K562 (cell line): ENCODE measurements at regions not wholly inside any gene's neighbourhood (a gene's known extent, or its start where the extent isn't known, plus 50 kb on each side); places are given as distances from the start of the nearest gene placed in this dataset.

ENCODE experiments used
- ATAC-seq: fragments of 200-7000 bp; cut with Tn5 transposase; 3 replicates; pipeline ENCODE4 v1.9.1; 2020; ENCODE audit warnings: moderate library complexity
- BruUV-seq: library from RNA; stranded (reverse); fragments of 400-500 nt; replicated peaks from 2 replicates; lab custom pipeline; 2021; lab: Mats Ljungman, UMichigan
- CTCF ChIA-PET: fragments of 300-600 bp; formaldehyde crosslinking; extraction: SDS; loops from one replicate; lab custom pipeline; 2021; ENCODE audit warnings: low intra/inter-chr PET ratio; lab: Yijun Ruan, JAX
- POLR2A ChIA-PET: fragments of 300-600, 350-650 bp; sonication (Branson Sonifier 250); formaldehyde crosslinking; extraction: SDS; loops from one replicate; lab custom pipeline; 2021; ENCODE audit warnings: antibody characterized with exemption, inconsistent platforms; lab: Yijun Ruan, JAX
- DNase-seq, 4 experiments: peaks; one replicate each; pipeline versions ENCODE4 v3.0.0 to v3.0.0-alpha.2; 2011 to 2018; ENCODE audit warnings: low spot score in 3 of 4, mixed read lengths in 3 of 4; ENCODE audit errors: extremely low read depth in 1 of 4
- FAIRE-seq: peaks from 2 replicates; lab custom pipeline; 2011; peaks lifted over from hg19 to GRCh38; lab: Jason Lieb, UNC
- H2AFZ ChIP-seq: 2 replicates; pipeline ENCODE4 v1.6.0; 2011; ENCODE audit warnings: low read depth, low read length, control low read depth, inconsistent platforms
- H3K27ac ChIP-seq: fragments of 200-600 bp; 3 replicates; pipeline ENCODE4 v1.8.0; 2011; ENCODE audit warnings: low read depth, mild to moderate bottlenecking, control low read depth, inconsistent platforms, low read length, moderate library complexity, mixed read lengths; ENCODE audit errors: extremely low read depth
- H3K27me3 ChIP-seq, 2 experiments: fragments of 300-600 bp in 1 of 2; 2 replicates in 1 of 2; 3 replicates in 1 of 2; pipeline versions ENCODE4 v1.6.0 to v1.8.0; 2011; ENCODE audit warnings: inconsistent platforms in 2 of 2, low read length in 2 of 2, mild to moderate bottlenecking in 1 of 2, mixed read lengths in 1 of 2, moderate library complexity in 1 of 2; ENCODE audit not compliant: control insufficient read depth in 2 of 2, insufficient read depth in 2 of 2
- H3K36me3 ChIP-seq: fragments of 300-600 bp; 3 replicates; pipeline ENCODE4 v1.8.0; 2011; ENCODE audit warnings: mild to moderate bottlenecking, low read length, inconsistent platforms; ENCODE audit not compliant: control insufficient read depth, insufficient read depth
- H3K4me1 ChIP-seq, 2 experiments: fragments of 200-600 bp in 1 of 2; replicated peaks in 1 of 2; 2 replicates in 1 of 2; 3 replicates in 1 of 2; pipeline versions ENCODE4 v1.5.1 to v1.8.0; 2011; ENCODE audit warnings: inconsistent platforms in 2 of 2, low read length in 2 of 2, mild to moderate bottlenecking in 1 of 2, mixed read lengths in 1 of 2, moderate library complexity in 1 of 2; ENCODE audit not compliant: control insufficient read depth in 2 of 2, insufficient read depth in 2 of 2
- H3K4me2 ChIP-seq: 2 replicates; pipeline ENCODE4 v1.6.1; 2011; ENCODE audit warnings: low read length, control low read depth, inconsistent platforms, mixed read lengths; ENCODE audit not compliant: insufficient read depth
- H3K4me3 ChIP-seq: fragments of 200-600 bp; sonication (generic), shearing (Covaris generic); 2 replicates; pipeline ENCODE4 v1.5.1; 2016; ENCODE audit warnings: control low read depth, inconsistent platforms
- H3K79me2 ChIP-seq: fragments of 200-600 bp; 3 replicates; pipeline ENCODE4 v1.8.0; 2011; ENCODE audit warnings: low read length, inconsistent platforms; ENCODE audit not compliant: control insufficient read depth, insufficient read depth
- H3K9ac ChIP-seq, 2 experiments: 2 replicates each; pipeline versions ENCODE4 v1.6.0 to v1.6.1; 2011; ENCODE audit warnings: low read depth in 2 of 2, low read length in 2 of 2, control low read depth in 1 of 2, inconsistent platforms in 1 of 2, mild to moderate bottlenecking in 1 of 2, mixed read lengths in 1 of 2; ENCODE audit not compliant: insufficient read depth in 1 of 2
- H3K9me1 ChIP-seq: one replicate; pipeline ENCODE4 v1.6.0; 2011; ENCODE audit warnings: inconsistent platforms, mild to moderate bottlenecking, low read length, moderate library complexity; ENCODE audit not compliant: control insufficient read depth, insufficient read depth
- H3K9me3 ChIP-seq: replicated peaks from 2 replicates; pipeline ENCODE4 v1.5.1; 2011; ENCODE audit warnings: low read depth, low read length, inconsistent platforms; ENCODE audit not compliant: control insufficient read depth, insufficient read depth
- H4K20me1 ChIP-seq: replicated peaks from 2 replicates; pipeline ENCODE4 v1.6.1; 2011; ENCODE audit warnings: low read length, inconsistent platforms, mixed read lengths; ENCODE audit not compliant: control insufficient read depth, insufficient read depth
- ARHGAP35 ChIP-seq: fragments of 450-650 bp; IDR thresholded peaks from 2 replicates; pipeline ENCODE4 v1.6.1; 2018; ENCODE audit not compliant: partially characterized antibody
- BRCA1 ChIP-seq, 2 experiments: fragments of 450-650 bp in 1 of 2; sonication (generic) in 1 of 2; formaldehyde crosslinking in 1 of 2; IDR thresholded peaks; 2 replicates each; pipeline versions ENCODE4 v1.5.0 to v1.6.1; 2017 to 2020; ENCODE audit warnings: mild to moderate bottlenecking in 1 of 2, missing genetic modification reagents in 1 of 2
- HBP1 ChIP-seq: fragments of 450-650 bp; formaldehyde crosslinking; IDR thresholded peaks from 2 replicates; pipeline ENCODE4 v1.4.0; 2022; ENCODE audit warnings: missing genetic modification characterization
- HDAC8 ChIP-seq: fragments of 450-650 bp; IDR thresholded peaks from 2 replicates; pipeline ENCODE4 v1.6.1; 2016; ENCODE audit warnings: mild to moderate bottlenecking, missing genetic modification characterization, moderate library complexity, missing compliant biosample characterization
- HSF4 ChIP-seq: fragments of 250-450 bp; sonication (Bioruptor Pico); IDR thresholded peaks from 2 replicates; pipeline ENCODE4 v2.1.2; 2022; ENCODE audit warnings: mild to moderate bottlenecking, moderate library complexity, borderline replicate concordance
- KLF1 ChIP-seq: fragments of 450-650 bp; IDR thresholded peaks from 2 replicates; pipeline ENCODE4 v1.6.1; 2016; ENCODE audit warnings: missing genetic modification characterization, missing compliant biosample characterization
- MCM2 ChIP-seq: fragments of 450-650 bp; IDR thresholded peaks from 2 replicates; pipeline ENCODE4 v1.6.1; 2017; ENCODE audit warnings: low read depth, mild to moderate bottlenecking
- PHF20 ChIP-seq: fragments of 450-650 bp; IDR thresholded peaks from 2 replicates; pipeline ENCODE4 v1.6.1; 2018; ENCODE audit not compliant: partially characterized antibody
- PHF21A ChIP-seq: fragments of 450-650 bp; IDR thresholded peaks from 2 replicates; pipeline ENCODE4 v1.6.1; 2017; ENCODE audit warnings: low read depth, borderline replicate concordance
- RCOR1 ChIP-seq, 2 experiments: IDR thresholded peaks; 2 replicates each; pipeline ENCODE4 v1.6.1; 2012; ENCODE audit warnings: low read depth in 2 of 2, low read length in 2 of 2, borderline replicate concordance in 1 of 2, improper control_type of control experiment in 1 of 2
- SAFB2 ChIP-seq: fragments of 200-400 bp; formaldehyde crosslinking; IDR thresholded peaks from 2 replicates; pipeline ENCODE4 v1.6.1; 2018; ENCODE audit warnings: borderline replicate concordance, low read length, low read depth, moderate library complexity; ENCODE audit not compliant: severe bottlenecking
- SMARCE1 ChIP-seq: fragments of 450-650 bp; IDR thresholded peaks from 2 replicates; pipeline ENCODE4 v1.7.1; 2016; ENCODE audit warnings: mild to moderate bottlenecking
- SP1 ChIP-seq: sonication (generic); formaldehyde crosslinking; IDR thresholded peaks from 2 replicates; pipeline ENCODE4 v1.8.1; 2022; ENCODE audit warnings: mild to moderate bottlenecking, missing genetic modification reagents
- XRCC5 ChIP-seq: fragments of 200-400 bp; formaldehyde crosslinking; IDR thresholded peaks from 2 replicates; pipeline ENCODE4 v1.6.1; 2017; ENCODE audit warnings: low read depth, mild to moderate bottlenecking, low read length
- ZBTB1 ChIP-seq: sonication (generic); formaldehyde crosslinking; IDR thresholded peaks from 2 replicates; pipeline ENCODE4 v1.8.1; 2023; ENCODE audit warnings: missing genetic modification reagents, low read depth, mild to moderate bottlenecking, borderline replicate concordance
- ZFP1 ChIP-seq: fragments of 450-650 bp; formaldehyde crosslinking; IDR thresholded peaks from 2 replicates; pipeline ENCODE4 v1.4.0; 2020; ENCODE audit warnings: mild to moderate bottlenecking, mixed read lengths
- ZNF253 ChIP-seq: fragments of 250-450 bp; sonication (Bioruptor Pico); conservative IDR thresholded peaks from 2 replicates; pipeline ENCODE4 v1.6.1; 2021; ENCODE audit warnings: mild to moderate bottlenecking
- ZNF431 ChIP-seq: sonication (generic); formaldehyde crosslinking; IDR thresholded peaks from 2 replicates; pipeline ENCODE4 v1.8.0; 2022; ENCODE audit warnings: mild to moderate bottlenecking, missing genetic modification reagents
- ZNF507 ChIP-seq: conservative IDR thresholded peaks from 2 replicates; pipeline ENCODE4 v1.6.1; 2017; ENCODE audit warnings: missing genetic modification characterization, missing compliant biosample characterization
- WGBS: fragments of 100-300 bp; shearing (Covaris generic); methylation state at CpG from one replicate; pipeline ENCODE4 v1.1.6; 2016; ENCODE audit warnings: low coverage, mixed read lengths; ENCODE audit not compliant: insufficient coverage; ENCODE audit errors: missing lambda C conversion rate; 5-methylcytosine and 5-hydroxymethylcytosine counted together
- in situ Hi-C: fragments of 300-500 bp; cut with MboI; formaldehyde crosslinking; loops from 4 replicates; pipeline ENCODE4 v1.15.0; 2018; ENCODE audit warnings: inconsistent platforms, mixed read lengths
- intact Hi-C: fragments of 100-400 bp; cut with micrococcal nuclease; formaldehyde crosslinking; loops from 2 replicates; pipeline ENCODE4 v1.14.2; 2022
- TF ChIP-seq, protein P1 (sequence below): fragments of 250-450 bp; sonication (Bioruptor Pico); IDR thresholded peaks from 2 replicates; pipeline ENCODE4 v1.5.0; 2021; ENCODE audit warnings: mild to moderate bottlenecking, moderate library complexity

GRCh38 chr4:153906231-153906630 lies 117.3 kb upstream of the SFRP2 start (continued):
- TF ChIP-seq, protein P1, sequence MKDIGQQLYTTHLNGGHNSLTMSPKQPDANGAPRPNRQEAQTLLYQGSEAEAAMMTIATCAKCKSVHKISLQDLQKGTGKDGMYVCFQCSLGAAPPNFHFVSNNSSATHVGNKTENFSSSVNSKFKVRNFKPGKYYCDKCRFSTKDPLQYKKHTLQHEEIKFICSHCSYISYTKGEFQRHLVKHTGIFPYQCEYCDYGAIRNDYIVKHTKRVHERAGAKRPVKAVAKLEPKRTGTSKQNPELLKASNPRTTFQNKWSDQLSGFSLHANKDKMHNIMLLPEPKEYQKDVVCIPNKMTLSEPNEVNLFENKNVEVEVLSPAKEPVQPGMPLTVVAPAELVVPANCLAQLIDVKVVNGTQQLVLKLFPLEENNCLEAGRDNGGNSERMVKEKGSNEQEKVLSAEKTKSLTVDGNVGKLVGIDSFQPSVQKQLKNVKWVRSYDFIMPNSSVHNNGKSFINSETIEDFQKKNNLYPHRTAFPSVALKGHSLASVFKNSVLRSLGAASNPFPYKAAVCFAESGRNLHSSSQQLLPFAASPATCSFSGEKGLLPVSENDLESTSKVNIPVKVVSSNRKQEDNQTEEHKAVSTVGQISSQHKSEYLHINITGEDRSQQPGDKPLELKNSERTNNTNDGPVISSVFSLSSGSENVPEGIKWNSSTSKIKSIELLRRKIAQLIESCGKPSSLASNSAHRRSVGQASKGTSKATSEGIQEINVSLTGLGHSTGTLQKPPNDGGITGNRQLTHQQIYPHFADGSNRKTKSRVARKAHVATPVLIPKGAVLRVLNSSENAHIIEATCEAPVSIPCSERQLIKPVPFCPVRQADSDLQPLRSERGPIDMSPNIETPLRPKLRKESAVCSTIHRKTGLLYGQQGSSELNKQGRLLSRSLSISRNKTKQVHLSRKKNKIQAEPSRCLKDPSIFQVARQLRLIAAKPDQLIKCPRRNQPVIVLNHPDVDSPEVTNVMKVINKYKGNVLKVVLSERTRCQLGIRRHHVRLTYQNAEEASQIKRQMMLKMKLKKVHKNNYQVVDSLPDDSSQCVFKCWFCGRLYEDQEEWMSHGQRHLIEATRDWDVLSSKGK: no peak
- TF ChIP-seq XRCC5 (no peak), ZBTB1 (CRISPR knock-in tag) (no peak), ZNF253 (CRISPR knock-in tag) (no peak), SAFB2 (no peak)
- TF ChIP-seq, all 486 proteins: peak for 0

DNA sequence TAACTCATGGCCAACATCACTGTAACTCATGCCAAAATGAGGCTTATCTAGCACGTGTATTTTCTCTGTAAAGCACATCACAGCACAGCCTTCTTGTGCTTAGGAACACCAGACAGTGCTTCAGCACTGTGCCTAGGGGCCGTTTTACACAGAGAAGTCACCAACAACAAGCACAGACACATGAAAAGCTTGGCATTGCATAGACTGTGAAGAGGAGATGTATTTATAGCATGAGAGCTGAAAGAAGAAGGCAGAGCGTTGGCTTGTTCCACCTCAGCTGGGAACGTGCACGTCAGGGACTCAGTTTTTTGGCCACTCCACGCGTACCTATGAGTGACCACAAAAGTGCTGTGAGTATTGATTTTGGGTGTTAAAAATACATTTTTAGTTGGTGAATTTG lies 116.3 kb upstream of the SFRP2 start:
- Histone ChIP-seq H3K79me2 (no peaks in the 10 kb centered on the region), H3K36me3 (no peaks in the 10 kb centered on the region), H3K9me3 (no peaks in the 10 kb centered on the region), H3K4me1 (no peaks in the 10 kb centered on the region), H3K9me1 (no peaks in the 10 kb centered on the region), H3K27ac (no peak overlapping the region), H3K9ac (no peak overlapping the region), H2AFZ (no peak overlapping the region), H4K20me1 (no peaks in the 10 kb centered on the region), H3K27me3 (0 out of 5 replicates have a peak, but pooled peaks cover 0 to 3% of the 10 kb centered on the region in 2 experiments), H3K4me2 (no peak overlapping the region), H3K4me3 (no peak overlapping the region)
- FAIRE-seq (no peak), DNase-seq (no peak), ATAC-seq (no peak)
- in situ Hi-C loops: no loop called here
- 0% methylated on average over 7 of the region's 7 CpGs for WGBS
- ChIA-PET POLR2A (no interaction called here), CTCF (no interaction called here)
- intact Hi-C loops: no loop called here
- BruUV-seq: no TSS peak
- TF ChIP-seq MCM2 (no peak), ZFP1 (CRISPR knock-in tag) (no peak), ZNF507 (tag) (no peak), BRCA1 (IDR thresholded peaks at IDR 0.05) (no peak), BRCA1 (CRISPR knock-in tag; IDR thresholded peaks at IDR 0.05) (no peak), HDAC8 (no peak), ZNF431 (CRISPR knock-in tag) (no peak), SMARCE1 (no peak), PHF20 (no peak), HBP1 (CRISPR knock-in tag) (no peak), SP1 (CRISPR knock-in tag) (no peak), KLF1 (tag) (no peak), ARHGAP35 (no peak), HSF4 (CRISPR knock-in tag) (no peak), RCOR1 (IDR thresholded peaks at IDR 0.05; ENCODE audit: borderline replicate concordance in 1 of 2, low read depth in 2 of 2, low read length in 2 of 2) (no peak), PHF21A (no peak)
